ENCODE measurements at regions not wholly inside any gene's neighbourhood (a gene's known extent, or its start where the extent isn't known, plus 50 kb on each side); places are given as distances from the start of the nearest gene placed in this dataset.
"Not testable (repeated sequence)": the region's sequence is repeated elsewhere in the genome, so short reads cannot be mapped to it uniquely, and the experiment has no call there.

GRCh38 chr11:112343368-112344039 is 82.8 kb upstream of the PLET1 start:
- Mint-ChIP-seq H3K4me1 (no peaks in the 10 kb centered on the region), H3K27me3 (no peaks in the 10 kb centered on the region), H3K36me3 (peaks cover 0 to 14% of the 10 kb centered on the region in 2 donors), H3K9me3 (no peaks in the 10 kb centered on the region), H3K27ac (peak overlapping the region in 1 of 6 donors; percentile 33), H3K4me3 (no peak overlapping the region)
- DNase-seq = no peak
- no peak for ATAC-seq (ENCODE audit: low read depth in 2 of 2)

GRCh38 chr11:112344040-112344413 is 83.4 kb upstream of the PLET1 start:
- ATAC-seq (ENCODE audit: low read depth in 2 of 2) = no peak
- no peak for DNase-seq
- no peak overlapping the region for H3K4me3 Mint-ChIP-seq
- no peak overlapping the region for H3K27ac Mint-ChIP-seq
- H3K36me3 Mint-ChIP-seq = peaks cover 0 to 14% of the 10 kb centered on the region in 2 donors
- no peaks in the 10 kb centered on the region for H3K9me3 Mint-ChIP-seq
- H3K4me1 Mint-ChIP-seq = no peaks in the 10 kb centered on the region
- no peaks in the 10 kb centered on the region for H3K27me3 Mint-ChIP-seq

- DNase-seq (no peak), ATAC-seq (ENCODE audit: low read depth in 2 of 2) (no peak)
- Mint-ChIP-seq H3K4me3 (no peak overlapping the region), H3K27me3 (no peaks in the 10 kb centered on the region), H3K36me3 (peaks cover 7 to 14% of the 10 kb centered on the region in 2 donors), H3K9me3 (no peaks in the 10 kb centered on the region), H3K27ac (no peak overlapping the region), H3K4me1 (no peaks in the 10 kb centered on the region)
Observed at GRCh38 chr11:112345166-112345565, 84.5 kb upstream of the PLET1 start.

- Mint-ChIP-seq H3K27me3 (no peaks in the 10 kb centered on the region), H3K4me1 (no peaks in the 10 kb centered on the region), H3K36me3 (peaks cover 12 to 17% of the 10 kb centered on the region in 2 donors), H3K27ac (peak overlapping the region in 1 of 6 donors; percentile 34), H3K4me3 (peak overlapping the region in 2 of 8 donors; percentile 35 to 63), H3K9me3 (peaks cover 0 to 3% (median 0%) of the 10 kb centered on the region in 7 donors)
- no peak for DNase-seq
- ATAC-seq (ENCODE audit: low read depth in 2 of 2) = no peak
Observed at GRCh38 chr11:112345706-112346105, 85.0 kb upstream of the PLET1 start.

GRCh38 chr11:112346586-112346985 is 85.9 kb upstream of the PLET1 start:
- Mint-ChIP-seq H3K4me1 (no peaks in the 10 kb centered on the region), H3K27me3 (no peaks in the 10 kb centered on the region), H3K4me3 (no peak overlapping the region), H3K27ac (no peak overlapping the region), H3K9me3 (peaks cover 0 to 6% (median 0%) of the 10 kb centered on the region in 7 donors), H3K36me3 (peaks cover 14 to 16% of the 10 kb centered on the region in 2 donors)
- ATAC-seq (ENCODE audit: low read depth in 2 of 2) = no peak
- no peak for DNase-seq

GRCh38 chr11:112348480-112349029 is 87.9 kb upstream of the PLET1 start:
- no peaks in the 10 kb centered on the region for H3K27me3 Mint-ChIP-seq

GRCh38 chr11:112351423-112351822 is 90.8 kb upstream of the PLET1 start:
- not testable (repeated sequence) for H3K4me1 Mint-ChIP-seq; ATAC-seq (ENCODE audit: low read depth in 2 of 2); H3K4me3 Mint-ChIP-seq; H3K9me3 Mint-ChIP-seq; H3K27me3 Mint-ChIP-seq; H3K27ac Mint-ChIP-seq; DNase-seq
- peaks cover 5 to 14% of the 10 kb centered on the region in 2 donors for H3K36me3 Mint-ChIP-seq

More at GRCh38 chr11:112348480-112349029, 87.9 kb upstream of the PLET1 start:
- no peak for DNase-seq
- H3K9me3 Mint-ChIP-seq = peaks cover 0 to 6% (median 0%) of the 10 kb centered on the region in 7 donors
- ATAC-seq (ENCODE audit: low read depth in 2 of 2) = no peak
- no peak overlapping the region for H3K27ac Mint-ChIP-seq
- H3K4me1 Mint-ChIP-seq = peaks cover 0 to 5% (median 0%) of the 10 kb centered on the region in 3 donors
- H3K4me3 Mint-ChIP-seq = no peak overlapping the region
- peaks cover 6 to 14% of the 10 kb centered on the region in 2 donors for H3K36me3 Mint-ChIP-seq

- no peak overlapping the region for H3K4me3 Mint-ChIP-seq
- H3K27me3 Mint-ChIP-seq = no peaks in the 10 kb centered on the region
- peaks cover 0 to 6% (median 0%) of the 10 kb centered on the region in 7 donors for H3K9me3 Mint-ChIP-seq
- peaks cover 5 to 14% of the 10 kb centered on the region in 2 donors for H3K36me3 Mint-ChIP-seq
- H3K4me1 Mint-ChIP-seq = peaks cover 0 to 5% (median 0%) of the 10 kb centered on the region in 3 donors
- DNase-seq = no peak
- peak overlapping the region in 1 of 6 donors; percentile 67 for H3K27ac Mint-ChIP-seq
- ATAC-seq (ENCODE audit: low read depth in 2 of 2) = no peak
Observed at GRCh38 chr11:112352907-112353306, 92.2 kb upstream of the PLET1 start.

GRCh38 chr11:112354364-112354763 is 93.7 kb upstream of the PLET1 start:
- no peak for DNase-seq
- Mint-ChIP-seq H3K4me1 (peaks cover 0 to 5% (median 0%) of the 10 kb centered on the region in 3 donors), H3K9me3 (peaks cover 0 to 6% (median 0%) of the 10 kb centered on the region in 7 donors), H3K27me3 (no peaks in the 10 kb centered on the region), H3K27ac (no peak overlapping the region), H3K4me3 (no peak overlapping the region), H3K36me3 (peaks cover 5 to 14% of the 10 kb centered on the region in 2 donors)
- ATAC-seq (ENCODE audit: low read depth in 2 of 2) = no peak

GRCh38 chr11:112355726-112356125 is 95.1 kb upstream of the PLET1 start:
- Mint-ChIP-seq H3K4me1 (peaks cover 0 to 5% (median 0%) of the 10 kb centered on the region in 3 donors), H3K27me3 (no peaks in the 10 kb centered on the region), H3K36me3 (peaks cover 1 to 2% of the 10 kb centered on the region in 2 donors), H3K27ac (no peak overlapping the region), H3K4me3 (no peak overlapping the region), H3K9me3 (peaks cover 0 to 3% (median 0%) of the 10 kb centered on the region in 7 donors)
- DNase-seq (no peak), ATAC-seq (ENCODE audit: low read depth in 2 of 2) (no peak)

GRCh38 chr11:112357488-112357887 is 96.8 kb upstream of the PLET1 start:
- Mint-ChIP-seq H3K4me3 (no peak overlapping the region), H3K27ac (no peak overlapping the region), H3K9me3 (no peaks in the 10 kb centered on the region)

GRCh38 chr11:112361396-112361795 is 100.7 kb upstream of the PLET1 start:
- ATAC-seq (ENCODE audit: low read depth in 2 of 2) (no peak), DNase-seq (no peak)
- no peaks in the 10 kb centered on the region for H3K4me1 Mint-ChIP-seq
- peaks cover 7 to 12% of the 10 kb centered on the region in 2 donors for H3K36me3 Mint-ChIP-seq
- H3K27me3 Mint-ChIP-seq = no peaks in the 10 kb centered on the region
- no peaks in the 10 kb centered on the region for H3K9me3 Mint-ChIP-seq
- no peak overlapping the region for H3K4me3 Mint-ChIP-seq
- H3K27ac Mint-ChIP-seq = peak overlapping the region in 1 of 6 donors; percentile 13

More at GRCh38 chr11:112357488-112357887, 96.8 kb upstream of the PLET1 start:
- DNase-seq = no peak
- peaks cover 0 to 5% (median 0%) of the 10 kb centered on the region in 3 donors for H3K4me1 Mint-ChIP-seq
- no peak for ATAC-seq (ENCODE audit: low read depth in 2 of 2)
- peaks cover 0 to 5% of the 10 kb centered on the region in 2 donors for H3K36me3 Mint-ChIP-seq
- no peaks in the 10 kb centered on the region for H3K27me3 Mint-ChIP-seq

- Mint-ChIP-seq H3K27me3 (no peaks in the 10 kb centered on the region), H3K4me1 (no peaks in the 10 kb centered on the region), H3K27ac (no peak overlapping the region), H3K9me3 (no peaks in the 10 kb centered on the region), H3K4me3 (no peak overlapping the region), H3K36me3 (peaks cover 7 to 12% of the 10 kb centered on the region in 2 donors)
- DNase-seq = no peak
- ATAC-seq (ENCODE audit: low read depth in 2 of 2) = no peak
Observed at GRCh38 chr11:112363527-112363926, 102.9 kb upstream of the PLET1 start.

- DNase-seq (no peak), ATAC-seq (ENCODE audit: low read depth in 2 of 2) (no peak)
- no peaks in the 10 kb centered on the region for H3K9me3 Mint-ChIP-seq
- H3K27ac Mint-ChIP-seq = no peak overlapping the region
- H3K36me3 Mint-ChIP-seq = peaks cover 7 to 12% of the 10 kb centered on the region in 2 donors
- H3K4me1 Mint-ChIP-seq = no peaks in the 10 kb centered on the region
- no peaks in the 10 kb centered on the region for H3K27me3 Mint-ChIP-seq
- H3K4me3 Mint-ChIP-seq = no peak overlapping the region
Observed at GRCh38 chr11:112364962-112365481, 104.4 kb upstream of the PLET1 start.

All from naive B cell (primary cell).